ENCODE measurements at regions not wholly inside any gene's neighbourhood (a gene's known extent, or its start where the extent isn't known, plus 50 kb on each side); places are given as distances from the start of the nearest gene placed in this dataset.

GRCh38 chr18:41548521-41549260 lies 406.3 kb upstream of the PIK3C3 start:
- no peak for DNase-seq (ENCODE audit: low read depth in 3 of 3, low spot score in 1 of 3)

GRCh38 chr18:41545091-41545888 lies 409.7 kb upstream of the PIK3C3 start:
- no peak for DNase-seq (ENCODE audit: low read depth in 3 of 3, low spot score in 1 of 3)

GRCh38 chr18:41543815-41544214 lies 411.2 kb upstream of the PIK3C3 start:
- no peak for DNase-seq (ENCODE audit: low read depth in 3 of 3, low spot score in 1 of 3)

GRCh38 chr18:41540237-41540871 lies 414.7 kb upstream of the PIK3C3 start:
- DNase-seq (ENCODE audit: low read depth in 3 of 3, low spot score in 1 of 3) = no peak

- DNase-seq (ENCODE audit: low read depth in 3 of 3, low spot score in 1 of 3) = no peak
Measured at GRCh38 chr18:41538751-41539150, 416.3 kb upstream of the PIK3C3 start.

- DNase-seq (ENCODE audit: low read depth in 3 of 3, low spot score in 1 of 3) = no peak
Measured at GRCh38 chr18:41537666-41538065, 417.4 kb upstream of the PIK3C3 start.

- DNase-seq (ENCODE audit: low read depth in 3 of 3, low spot score in 1 of 3) = no peak
Measured at GRCh38 chr18:41532344-41533086, 422.5 kb upstream of the PIK3C3 start.

GRCh38 chr18:41530970-41531369 lies 424.1 kb upstream of the PIK3C3 start:
- no peak for DNase-seq (ENCODE audit: low read depth in 3 of 3, low spot score in 1 of 3)

GRCh38 chr18:41529093-41529492 lies 425.9 kb upstream of the PIK3C3 start:
- no peak for DNase-seq (ENCODE audit: low read depth in 3 of 3, low spot score in 1 of 3)

- DNase-seq (ENCODE audit: low read depth in 3 of 3, low spot score in 1 of 3) = no peak
Measured at GRCh38 chr18:41526054-41526453, 429.0 kb upstream of the PIK3C3 start.

- no peak for DNase-seq (ENCODE audit: low read depth in 3 of 3, low spot score in 1 of 3)
Measured at GRCh38 chr18:41524674-41525470, 430.2 kb upstream of the PIK3C3 start.

GRCh38 chr18:41517142-41517541 lies 437.9 kb upstream of the PIK3C3 start:
- DNase-seq (ENCODE audit: low read depth in 3 of 3, low spot score in 1 of 3) = no peak

- DNase-seq (ENCODE audit: low read depth in 3 of 3, low spot score in 1 of 3) = no peak
Measured at GRCh38 chr18:41513438-41513837, 441.6 kb upstream of the PIK3C3 start.

- DNase-seq (ENCODE audit: low read depth in 3 of 3, low spot score in 1 of 3) = no peak
Measured at GRCh38 chr18:41504316-41504715, 450.7 kb upstream of the PIK3C3 start.

- no peak for DNase-seq (ENCODE audit: low read depth in 3 of 3, low spot score in 1 of 3)
Measured at GRCh38 chr18:41501848-41502247, 453.2 kb upstream of the PIK3C3 start.

- no peak for DNase-seq (ENCODE audit: low read depth in 3 of 3, low spot score in 1 of 3)
Measured at GRCh38 chr18:41499345-41499744, 455.7 kb upstream of the PIK3C3 start.

GRCh38 chr18:41490861-41491260 lies 464.2 kb upstream of the PIK3C3 start:
- no peak for DNase-seq (ENCODE audit: low read depth in 3 of 3, low spot score in 1 of 3)

GRCh38 chr18:41486575-41486974 lies 468.5 kb upstream of the PIK3C3 start:
- no peak for DNase-seq (ENCODE audit: low read depth in 3 of 3, low spot score in 1 of 3)

GRCh38 chr18:41484069-41484468 lies 471.0 kb upstream of the PIK3C3 start:
- no peak for DNase-seq (ENCODE audit: low read depth in 3 of 3, low spot score in 1 of 3)

- no peak for DNase-seq (ENCODE audit: low read depth in 3 of 3, low spot score in 1 of 3)
Measured at GRCh38 chr18:41482501-41482900, 472.5 kb upstream of the PIK3C3 start.
